MM.1S (cell line): ENCODE measurements at regions not wholly inside any gene's neighbourhood (a gene's known extent, or its start where the extent isn't known, plus 50 kb on each side); places are given as distances from the start of the nearest gene placed in this dataset.

Experiments
- EZH2 ChIP-seq: fragments of 300-600 bp; sonication (generic); optimal IDR thresholded peaks from 2 replicates; pipeline ENCODE3; 2017; ENCODE audit warnings: low read depth, mild to moderate bottlenecking, antibody characterized with exemption, low read length, mixed read lengths
- EZH2phosphoT487 ChIP-seq: fragments of 300-600 bp; sonication (generic); IDR thresholded peaks from 2 replicates; pipeline ENCODE4 v1.6.1; 2018; ENCODE audit warnings: antibody characterized with exemption, low read length
- TF ChIP-seq, protein P1 (sequence below): fragments of 300-600 bp; sonication (generic); IDR thresholded peaks from 2 replicates; pipeline ENCODE4 v1.5.1; 2016; ENCODE audit warnings: antibody characterized with exemption, low read length, mixed read lengths

DNA sequence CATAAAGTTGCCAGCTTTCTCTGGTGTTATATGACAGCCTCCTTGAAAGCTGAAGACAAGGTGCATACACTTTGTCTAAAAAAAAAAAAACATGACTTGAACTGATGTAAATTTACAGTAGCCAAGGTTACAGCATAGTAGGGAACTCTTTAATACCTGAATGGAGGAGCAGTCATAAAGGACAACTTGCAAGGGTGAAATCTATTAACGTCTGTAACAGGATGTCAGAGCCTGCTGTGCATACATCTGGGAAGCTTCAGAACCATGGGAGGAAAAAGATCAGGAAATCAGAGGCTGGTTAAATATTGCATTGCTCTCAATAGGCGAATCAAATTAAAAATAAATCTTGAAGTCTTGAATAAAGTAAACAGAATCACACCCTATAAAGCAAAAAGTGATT, 484.0 kb upstream of the CTSO start:
- TF ChIP-seq, protein P1, sequence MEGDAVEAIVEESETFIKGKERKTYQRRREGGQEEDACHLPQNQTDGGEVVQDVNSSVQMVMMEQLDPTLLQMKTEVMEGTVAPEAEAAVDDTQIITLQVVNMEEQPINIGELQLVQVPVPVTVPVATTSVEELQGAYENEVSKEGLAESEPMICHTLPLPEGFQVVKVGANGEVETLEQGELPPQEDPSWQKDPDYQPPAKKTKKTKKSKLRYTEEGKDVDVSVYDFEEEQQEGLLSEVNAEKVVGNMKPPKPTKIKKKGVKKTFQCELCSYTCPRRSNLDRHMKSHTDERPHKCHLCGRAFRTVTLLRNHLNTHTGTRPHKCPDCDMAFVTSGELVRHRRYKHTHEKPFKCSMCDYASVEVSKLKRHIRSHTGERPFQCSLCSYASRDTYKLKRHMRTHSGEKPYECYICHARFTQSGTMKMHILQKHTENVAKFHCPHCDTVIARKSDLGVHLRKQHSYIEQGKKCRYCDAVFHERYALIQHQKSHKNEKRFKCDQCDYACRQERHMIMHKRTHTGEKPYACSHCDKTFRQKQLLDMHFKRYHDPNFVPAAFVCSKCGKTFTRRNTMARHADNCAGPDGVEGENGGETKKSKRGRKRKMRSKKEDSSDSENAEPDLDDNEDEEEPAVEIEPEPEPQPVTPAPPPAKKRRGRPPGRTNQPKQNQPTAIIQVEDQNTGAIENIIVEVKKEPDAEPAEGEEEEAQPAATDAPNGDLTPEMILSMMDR: no peak
- TF ChIP-seq EZH2phosphoT487 (no peak), EZH2 (no peak)
